GM19023 (cell line): ENCODE measurements at regions not wholly inside any gene's neighbourhood (a gene's known extent, or its start where the extent isn't known, plus 50 kb on each side); places are given as distances from the start of the nearest gene placed in this dataset.
A peak's percentile ranks its signal among the peaks of the same experiment; 100 is the strongest.
"Not testable (repeated sequence)": the region's sequence is repeated elsewhere in the genome, so short reads cannot be mapped to it uniquely, and the experiment has no call there.

Experiments
- ATAC-seq: cut with Tn5 transposase; IDR thresholded peaks from one replicate; pipeline ENCODE4 v1.9.1; 2021; ENCODE audit warnings: mild to moderate bottlenecking, moderate library complexity; ENCODE audit not compliant: unreplicated experiment

GRCh38 chr4:107562316-107562715 is 157.7 kb downstream of the PAPSS1 start:
- ATAC-seq: no peak

- no peak for ATAC-seq
Measured at GRCh38 chr4:107561481-107561880, 158.6 kb downstream of the PAPSS1 start.

GRCh38 chr4:107559653-107560052 is 160.4 kb downstream of the PAPSS1 start:
- ATAC-seq: no peak

GRCh38 chr4:107552306-107552705 is 167.7 kb downstream of the PAPSS1 start:
- no peak for ATAC-seq

GRCh38 chr4:107548211-107548905 is 171.7 kb downstream of the PAPSS1 start:
- no peak for ATAC-seq

- ATAC-seq: no peak
Measured at GRCh38 chr4:107546638-107547037, 173.4 kb downstream of the PAPSS1 start.

- ATAC-seq: no peak
Measured at GRCh38 chr4:107541511-107541910, 178.5 kb downstream of the PAPSS1 start.

- no peak for ATAC-seq
Measured at GRCh38 chr4:107531927-107532326, 188.1 kb downstream of the PAPSS1 start.

- ATAC-seq: no peak
Measured at GRCh38 chr4:107520368-107520767, 199.7 kb downstream of the PAPSS1 start.

- no peak for ATAC-seq
Measured at GRCh38 chr4:107519053-107519452, 201.0 kb downstream of the PAPSS1 start.

- no peak for ATAC-seq
Measured at GRCh38 chr4:107518076-107518475, 202.0 kb downstream of the PAPSS1 start.

GRCh38 chr4:107512549-107512948 is 207.5 kb downstream of the PAPSS1 start:
- no peak for ATAC-seq

GRCh38 chr4:107509615-107510014 is 210.4 kb downstream of the PAPSS1 start:
- no peak for ATAC-seq

- ATAC-seq: no peak
Measured at GRCh38 chr4:107500551-107500950, 219.5 kb downstream of the PAPSS1 start.

GRCh38 chr4:107497054-107497453 is 223.0 kb downstream of the PAPSS1 start:
- ATAC-seq: peak; percentile 63

- ATAC-seq: no peak
Measured at GRCh38 chr4:107492566-107492965, 227.5 kb downstream of the PAPSS1 start.

GRCh38 chr4:107490116-107490515 is 229.9 kb downstream of the PAPSS1 start:
- no peak for ATAC-seq

- not testable (repeated sequence) for ATAC-seq
Measured at GRCh38 chr4:107483621-107484020, 236.4 kb downstream of the PAPSS1 start.

GRCh38 chr4:107482546-107482945 is 237.5 kb downstream of the PAPSS1 start:
- no peak for ATAC-seq

- ATAC-seq: no peak
Measured at GRCh38 chr4:107478327-107478980, 241.6 kb downstream of the PAPSS1 start.

GRCh38 chr4:107473126-107473525 is 246.9 kb downstream of the PAPSS1 start:
- no peak for ATAC-seq

- no peak for ATAC-seq
Measured at GRCh38 chr4:107472265-107472948, 247.6 kb downstream of the PAPSS1 start.
